Neural progenitor cell (in vitro differentiated cells): ENCODE measurements at regions not wholly inside any gene's neighbourhood (a gene's known extent, or its start where the extent isn't known, plus 50 kb on each side); places are given as distances from the start of the nearest gene placed in this dataset.

Experiments used
- DNase-seq: peaks from one replicate; pipeline ENCODE4 v3.0.0-alpha.2; 2016; ENCODE audit warnings: low spot score
- H2AFZ ChIP-seq: fragments of 200-600 bp; sonication (generic); replicated peaks from 2 replicates; pipeline ENCODE4 v1.6.1; 2016; ENCODE audit warnings: antibody characterized with exemption
- H3F3A ChIP-seq: fragments of 200-600 bp; sonication (generic); 2 replicates; pipeline ENCODE4 v1.6.1; 2016; ENCODE audit warnings: antibody characterized with exemption, low read depth
- H3K27ac ChIP-seq: fragments of 200-600 bp; sonication (generic); 2 replicates; pipeline ENCODE4 v1.5.1; 2016; ENCODE audit warnings: mild to moderate bottlenecking
- H3K27me3 ChIP-seq: fragments of 200-600 bp; sonication (generic); 2 replicates; pipeline ENCODE4 v1.6.1; 2016; ENCODE audit warnings: mild to moderate bottlenecking, moderate library complexity
- H3K36me3 ChIP-seq: fragments of 200-600 bp; sonication (generic); 2 replicates; pipeline ENCODE4 v1.5.1; 2016
- H3K4me1 ChIP-seq: fragments of 200-600 bp; sonication (generic); 2 replicates; pipeline ENCODE4 v1.6.1; 2016; ENCODE audit warnings: mixed run types
- H3K4me2 ChIP-seq: fragments of 200-600 bp; sonication (generic); 2 replicates; pipeline ENCODE4 v1.6.1; 2016
- H3K4me3 ChIP-seq: fragments of 200-600 bp; sonication (generic); 2 replicates; pipeline ENCODE4 v1.5.1; 2016
- H3K79me2 ChIP-seq: fragments of 200-600 bp; sonication (generic); 2 replicates; pipeline ENCODE4 v1.6.1; 2016; ENCODE audit warnings: low read depth
- H3K9ac ChIP-seq: fragments of 200-600 bp; sonication (generic); 2 replicates; pipeline ENCODE4 v1.6.1; 2016
- H3K9me3 ChIP-seq: fragments of 200-600 bp; sonication (generic); 2 replicates; pipeline ENCODE4 v1.5.1; 2016; ENCODE audit warnings: low read depth
- H4K20me1 ChIP-seq: fragments of 200-600 bp; sonication (generic); 2 replicates; pipeline ENCODE4 v1.6.1; 2016; ENCODE audit warnings: low read depth
- H3K27ac Mint-ChIP-seq: 3 replicates; pipeline ENCODE4 v1.8.0; 2021; ENCODE audit warnings: mixed read lengths
- H3K27me3 Mint-ChIP-seq: 2 replicates; pipeline ENCODE4 v1.8.0; 2022; ENCODE audit warnings: low read depth, mild to moderate bottlenecking, inconsistent platforms, moderate library complexity, mixed read lengths; ENCODE audit not compliant: insufficient read depth
- H3K36me3 Mint-ChIP-seq: 3 replicates; pipeline ENCODE4 v1.8.0; 2021; ENCODE audit warnings: mixed read lengths
- H3K4me1 Mint-ChIP-seq: 3 replicates; pipeline ENCODE4 v1.8.0; 2021; ENCODE audit warnings: mixed read lengths
- H3K4me3 Mint-ChIP-seq: 3 replicates; pipeline ENCODE4 v1.8.0; 2021; ENCODE audit warnings: mild to moderate bottlenecking, moderate library complexity, mixed read lengths
- H3K9me3 Mint-ChIP-seq: 3 replicates; pipeline ENCODE4 v1.8.0; 2020; ENCODE audit warnings: mixed read lengths
- CTCF ChIP-seq: fragments of 200-600 bp; sonication (generic); IDR thresholded peaks from 2 replicates; pipeline ENCODE4 v1.5.1; 2017; ENCODE audit warnings: antibody characterized with exemption, mild to moderate bottlenecking
- EZH2 ChIP-seq: fragments of 200-600 bp; sonication (generic); IDR thresholded peaks from 2 replicates; pipeline ENCODE4 v1.6.1; 2017; ENCODE audit warnings: antibody characterized with exemption, mild to moderate bottlenecking, moderate library complexity
- EZH2phosphoT487 ChIP-seq: fragments of 200-600 bp; sonication (generic); IDR thresholded peaks from 2 replicates; pipeline ENCODE4 v1.6.1; 2017; ENCODE audit warnings: antibody characterized with exemption

- Histone ChIP-seq H3K4me1 (peaks cover 10% of the 10 kb centered on the region), H3K9me3 (no peaks in the 10 kb centered on the region), H3F3A (peaks cover 4% of the 10 kb centered on the region), H3K36me3 (no peaks in the 10 kb centered on the region), H3K79me2 (no peaks in the 10 kb centered on the region), H3K4me3 (no peak overlapping the region), H2AFZ (no peak overlapping the region), H3K4me2 (no peak overlapping the region), H3K27me3 (no peaks in the 10 kb centered on the region), H4K20me1 (no peaks in the 10 kb centered on the region), H3K9ac (no peak overlapping the region), H3K27ac (no peak overlapping the region)
- peaks cover 2% of the 10 kb centered on the region for H3K27me3 Mint-ChIP-seq
- peaks cover 3% of the 10 kb centered on the region for H3K9me3 Mint-ChIP-seq
- DNase-seq: no peak
- no peak overlapping the region for H3K4me3 Mint-ChIP-seq
- no peak overlapping the region for H3K27ac Mint-ChIP-seq
- peaks cover 9% of the 10 kb centered on the region for H3K4me1 Mint-ChIP-seq
- no peak for TF ChIP-seq CTCF
- no peak for TF ChIP-seq EZH2phosphoT487
- no peak for TF ChIP-seq EZH2
- no peaks in the 10 kb centered on the region for H3K36me3 Mint-ChIP-seq
These were observed 272.9 kb upstream of the FERMT1 start for GRCh38 chr20:6395695-6396094.

- no peak overlapping the region for H3K9ac ChIP-seq
- H3K4me1 ChIP-seq: no peaks in the 10 kb centered on the region
- H3K79me2 ChIP-seq: no peaks in the 10 kb centered on the region
These were observed 265.9 kb upstream of the FERMT1 start for GRCh38 chr20:6388671-6389197.

GRCh38 chr20:6384956-6385486 lies 262.2 kb upstream of the FERMT1 start:
- TF ChIP-seq EZH2: no peak
- Histone ChIP-seq H3K27me3 (no peaks in the 10 kb centered on the region), H3K27ac (no peak overlapping the region), H3K4me2 (no peak overlapping the region), H3K4me3 (no peak overlapping the region), H4K20me1 (no peaks in the 10 kb centered on the region), H3K4me1 (no peaks in the 10 kb centered on the region), H3K9ac (no peak overlapping the region), H3K79me2 (no peaks in the 10 kb centered on the region), H2AFZ (no peak overlapping the region), H3F3A (no peaks in the 10 kb centered on the region), H3K9me3 (no peaks in the 10 kb centered on the region), H3K36me3 (no peaks in the 10 kb centered on the region)
- no peaks in the 10 kb centered on the region for H3K36me3 Mint-ChIP-seq
- H3K4me1 Mint-ChIP-seq: no peaks in the 10 kb centered on the region
- no peak for DNase-seq
- H3K27me3 Mint-ChIP-seq: no peaks in the 10 kb centered on the region
- H3K9me3 Mint-ChIP-seq: no peaks in the 10 kb centered on the region
- no peak overlapping the region for H3K27ac Mint-ChIP-seq
- H3K4me3 Mint-ChIP-seq: no peak overlapping the region

More at GRCh38 chr20:6388671-6389197, 265.9 kb upstream of the FERMT1 start:
- Mint-ChIP-seq H3K27ac (no peak overlapping the region), H3K4me3 (no peak overlapping the region), H3K27me3 (peaks cover 2% of the 10 kb centered on the region), H3K36me3 (no peaks in the 10 kb centered on the region), H3K4me1 (no peaks in the 10 kb centered on the region), H3K9me3 (peaks cover 3% of the 10 kb centered on the region)
- H3K36me3 ChIP-seq: no peaks in the 10 kb centered on the region
- H3K4me2 ChIP-seq: no peak overlapping the region
- no peak overlapping the region for H2AFZ ChIP-seq
- TF ChIP-seq EZH2phosphoT487 (no peak), EZH2 (no peak), CTCF (no peak)
- no peaks in the 10 kb centered on the region for H3K9me3 ChIP-seq
- no peak for DNase-seq
- H3K4me3 ChIP-seq: no peak overlapping the region
- H3F3A ChIP-seq: no peaks in the 10 kb centered on the region
- no peaks in the 10 kb centered on the region for H4K20me1 ChIP-seq
- no peaks in the 10 kb centered on the region for H3K27me3 ChIP-seq
- no peak overlapping the region for H3K27ac ChIP-seq

GRCh38 chr20:6384380-6384779 lies 261.6 kb upstream of the FERMT1 start:
- Histone ChIP-seq H3K9me3 (no peaks in the 10 kb centered on the region), H3K27ac (no peak overlapping the region), H3K4me1 (no peaks in the 10 kb centered on the region), H3K79me2 (no peaks in the 10 kb centered on the region), H3K9ac (no peak overlapping the region), H4K20me1 (no peaks in the 10 kb centered on the region), H3K4me3 (no peak overlapping the region), H2AFZ (no peak overlapping the region), H3K36me3 (no peaks in the 10 kb centered on the region), H3F3A (no peaks in the 10 kb centered on the region), H3K4me2 (no peak overlapping the region), H3K27me3 (no peaks in the 10 kb centered on the region)
- Mint-ChIP-seq H3K9me3 (no peaks in the 10 kb centered on the region), H3K27me3 (no peaks in the 10 kb centered on the region), H3K36me3 (no peaks in the 10 kb centered on the region), H3K4me3 (no peak overlapping the region), H3K27ac (no peak overlapping the region), H3K4me1 (no peaks in the 10 kb centered on the region)
- no peak for TF ChIP-seq EZH2
- no peak for TF ChIP-seq EZH2phosphoT487
- no peak for TF ChIP-seq CTCF
- no peak for DNase-seq
